HL-60 (cell line): ENCODE measurements at regions not wholly inside any gene's neighbourhood (a gene's known extent, or its start where the extent isn't known, plus 50 kb on each side); places are given as distances from the start of the nearest gene placed in this dataset.
"Not testable (repeated sequence)": the region's sequence is repeated elsewhere in the genome, so short reads cannot be mapped to it uniquely, and the experiment has no call there.

ENCODE experiments used
- DNase-seq, 2 experiments: peaks; one replicate each; pipeline ENCODE4 v3.0.0-alpha.2; 2010 to 2020; ENCODE audit warnings: low read depth in 1 of 2, low spot score in 1 of 2
- H3K27ac ChIP-seq: fragments of 250-450 bp; sonication (Bioruptor Pico); replicated peaks from 2 replicates; pipeline ENCODE4 v1.5.1; 2020; ENCODE audit warnings: mild to moderate bottlenecking, moderate library complexity
- H3K27me3 ChIP-seq: fragments of 250-450 bp; sonication (Bioruptor Pico); 2 replicates; pipeline ENCODE4 v1.5.1; 2021; ENCODE audit warnings: mild to moderate bottlenecking, moderate library complexity; ENCODE audit not compliant: insufficient read depth, poor library complexity, severe bottlenecking
- H3K4me3 ChIP-seq: replicated peaks from 2 replicates; pipeline ENCODE4 v1.5.1; 2011; ENCODE audit warnings: mild to moderate bottlenecking, control low read depth, low read length; ENCODE audit not compliant: insufficient read depth

DNA sequence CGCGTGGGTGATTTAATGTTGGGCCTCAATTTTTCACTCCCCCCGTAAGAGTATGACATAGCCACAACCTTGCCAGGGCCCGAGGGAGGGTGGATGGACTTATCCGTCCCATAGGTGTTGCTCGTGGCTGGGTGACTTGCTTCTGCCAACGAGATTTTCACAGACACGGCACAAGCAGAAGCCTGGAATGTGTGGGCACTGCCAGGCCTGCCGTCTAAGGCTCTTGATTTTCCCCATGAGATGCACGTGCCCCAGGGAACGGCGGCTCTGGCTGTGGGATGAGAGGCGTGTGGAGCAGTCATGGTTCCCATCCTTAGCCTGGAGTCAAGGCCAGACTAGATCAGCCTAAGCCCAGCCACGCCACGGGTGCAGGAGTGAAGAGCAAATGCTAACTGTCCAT lies 58.6 kb upstream of the APOD start:
- DNase-seq, H3K27ac ChIP-seq, H3K27me3 ChIP-seq, H3K4me3 ChIP-seq: not testable (repeated sequence)

- H3K27me3 ChIP-seq, DNase-seq, H3K27ac ChIP-seq, H3K4me3 ChIP-seq: not testable (repeated sequence)
Measured at GRCh38 chr3:195638456-195638855, 54.7 kb upstream of the APOD start.

- DNase-seq, H3K27me3 ChIP-seq, H3K27ac ChIP-seq, H3K4me3 ChIP-seq: not testable (repeated sequence)
Measured at GRCh38 chr3:195637473-195638233, 53.9 kb upstream of the APOD start.

GRCh38 chr3:195637011-195637410 lies 53.3 kb upstream of the APOD start:
- H3K27me3 ChIP-seq, H3K4me3 ChIP-seq, H3K27ac ChIP-seq, DNase-seq: not testable (repeated sequence)

DNA sequence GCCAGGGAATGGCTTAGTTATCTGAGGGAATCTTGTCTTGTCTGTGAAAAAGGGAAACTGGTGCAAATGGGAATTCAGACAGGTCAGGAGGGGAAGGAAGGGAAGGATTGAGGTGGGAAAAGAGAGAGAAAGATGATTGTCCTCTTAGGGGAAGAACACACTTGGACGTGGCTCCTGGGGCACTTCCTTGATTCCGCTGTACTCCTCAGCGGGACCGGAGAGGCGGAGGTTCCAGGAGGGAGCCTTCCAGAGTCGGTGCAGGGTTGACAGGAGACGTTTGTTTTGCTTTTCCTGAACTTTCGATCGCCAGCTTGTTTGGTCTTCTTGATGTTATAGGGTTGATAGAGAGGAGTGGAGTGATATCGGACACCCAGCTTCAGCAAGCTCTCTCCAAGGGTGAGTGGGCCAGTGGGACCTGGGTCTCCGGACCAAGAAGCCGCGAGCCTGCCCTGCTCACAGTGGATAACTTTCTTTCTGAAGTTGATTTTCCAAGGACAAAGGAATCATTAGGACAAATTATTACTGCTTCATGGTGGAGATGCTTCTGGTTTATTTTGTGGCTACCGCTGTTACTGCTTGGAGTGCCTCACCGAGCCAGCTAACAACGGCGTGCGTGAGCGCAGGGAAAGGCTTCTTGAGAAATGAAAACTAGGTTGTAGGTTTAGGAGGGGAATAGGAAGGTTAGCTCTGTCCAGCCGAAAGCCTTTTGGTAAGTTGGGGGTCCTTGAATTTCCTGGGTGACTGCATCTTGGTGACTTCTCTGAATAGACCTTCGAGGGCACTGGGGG lies 52.4 kb upstream of the APOD start:
- not testable (repeated sequence) for H3K4me3 ChIP-seq, DNase-seq, H3K27ac ChIP-seq, H3K27me3 ChIP-seq

GRCh38 chr3:195635262-195635873 lies 51.6 kb upstream of the APOD start:
- not testable (repeated sequence) for DNase-seq, H3K27ac ChIP-seq, H3K27me3 ChIP-seq, H3K4me3 ChIP-seq

DNA sequence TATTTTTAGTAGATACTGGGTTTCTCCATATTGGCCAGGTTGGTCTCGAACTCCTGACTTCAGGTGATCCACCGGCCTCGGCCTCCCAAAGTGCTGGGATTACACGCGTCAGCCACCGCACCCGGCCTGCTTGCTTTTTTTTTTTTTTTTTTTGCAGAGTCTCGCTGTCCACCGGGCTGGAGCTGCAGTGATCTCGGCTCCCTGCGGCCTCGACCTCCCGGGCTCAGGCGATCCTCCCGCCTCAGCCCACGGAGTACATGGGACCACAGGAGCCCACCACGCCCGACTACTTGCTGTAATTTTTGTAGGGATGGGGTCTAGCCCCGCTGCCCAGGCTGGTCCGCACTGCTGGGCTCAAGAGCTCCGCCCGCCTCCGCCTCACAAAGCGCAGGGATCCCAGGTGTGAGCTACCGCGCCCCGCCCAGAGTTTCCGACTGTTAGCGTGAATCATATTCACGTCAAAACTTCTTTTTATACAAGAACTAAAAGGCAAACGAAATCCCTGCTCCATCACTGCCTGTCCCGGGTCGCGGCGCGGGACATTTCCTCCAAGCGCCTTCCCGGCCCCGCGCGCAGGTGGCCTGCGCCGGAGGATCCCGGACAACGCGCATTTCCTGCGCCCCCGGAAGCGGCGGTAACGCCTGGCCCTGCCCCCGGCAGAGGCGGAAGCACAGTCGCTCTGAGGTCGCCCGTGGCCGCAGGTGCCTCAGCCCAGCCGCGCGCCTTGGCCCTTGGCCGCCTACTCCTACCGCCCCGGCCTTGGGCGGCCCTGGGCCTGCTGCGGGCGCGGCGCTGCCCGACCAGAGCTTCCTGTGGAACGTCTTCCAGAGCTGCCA lies 50.9 kb upstream of the APOD start:
- H3K4me3 ChIP-seq: peak overlapping the region; percentile 36
- H3K27me3 ChIP-seq, H3K27ac ChIP-seq, DNase-seq: not testable (repeated sequence)
